Peyer's patch (tissue), 4 donors: ENCODE measurements at regions not wholly inside any gene's neighbourhood (a gene's known extent, or its start where the extent isn't known, plus 50 kb on each side); places are given as distances from the start of the nearest gene placed in this dataset.

Experiments used
- DNase-seq, 3 donors: peaks; one replicate each; pipeline ENCODE4 v3.0.0-alpha.2; 2017 to 2019
- H3K27ac ChIP-seq, 4 donors: fragments of 200-600 bp; sonication (generic); one replicate each; pipeline ENCODE4 v1.5.1; 2016 to 2019
- H3K27me3 ChIP-seq, 2 donors: fragments of 200-600 bp; sonication (generic); one replicate each; pipeline ENCODE4 v1.5.1; 2019
- H3K36me3 ChIP-seq, 3 donors: fragments of 200-600 bp; sonication (generic); one replicate each; pipeline ENCODE4 v1.5.1; 2016 to 2019
- H3K4me1 ChIP-seq, 4 donors: fragments of 200-600 bp; sonication (generic); one replicate each; pipeline ENCODE4 v1.5.1; 2016 to 2019
- H3K4me3 ChIP-seq, 4 donors: fragments of 200-600 bp; sonication (generic); 1 replicate in 3 of 4; 2 replicates in 1 of 4; pipeline ENCODE4 v1.5.1; 2016 to 2019; ENCODE audit warnings: mild to moderate bottlenecking in 1 of 4
- H3K9me3 ChIP-seq, 4 donors: fragments of 200-600 bp; sonication (generic); one replicate each; pipeline ENCODE4 v1.5.1; 2016 to 2019; ENCODE audit warnings: mild to moderate bottlenecking in 1 of 4
- CTCF ChIP-seq, 6 experiments: fragments of 450-650 bp in 4 of 6; fragments of 200-600 bp in 2 of 6; sonication (generic) in 1 of 6; IDR thresholded peaks; one replicate each; pipeline ENCODE4 v1.5.1; 2017 to 2019; ENCODE audit warnings: antibody characterized with exemption in 6 of 6, mild to moderate bottlenecking in 3 of 6, moderate library complexity in 1 of 6
- POLR2A ChIP-seq, 2 donors: fragments of 450-650 bp; IDR thresholded peaks; one replicate each; pipeline ENCODE4 v1.5.1; 2017; ENCODE audit warnings: antibody characterized with exemption in 2 of 2, mild to moderate bottlenecking in 2 of 2, moderate library complexity in 2 of 2

GRCh38 chr4:136113921-136114320, 1418.4 kb downstream of the PCDH18 start:
- no peaks in the 10 kb centered on the region for H3K27me3 ChIP-seq
- no peak for DNase-seq
- H3K36me3 ChIP-seq = no peaks in the 10 kb centered on the region
- H3K4me3 ChIP-seq = no peak overlapping the region
- no peaks in the 10 kb centered on the region for H3K4me1 ChIP-seq
- no peak overlapping the region for H3K27ac ChIP-seq
- TF ChIP-seq POLR2A (IDR thresholded peaks at IDR 0.05) = no peak
- TF ChIP-seq CTCF (IDR thresholded peaks at IDR 0.05) = no peak
- H3K9me3 ChIP-seq = no peaks in the 10 kb centered on the region

- no peaks in the 10 kb centered on the region for H3K4me1 ChIP-seq
- TF ChIP-seq POLR2A (IDR thresholded peaks at IDR 0.05) (no peak), CTCF (IDR thresholded peaks at IDR 0.05) (no peak)
These were observed 1420.2 kb downstream of the PCDH18 start for GRCh38 chr4:136112116-136112515.

GRCh38 chr4:136106753-136107152, 1425.5 kb downstream of the PCDH18 start:
- no peaks in the 10 kb centered on the region for H3K4me1 ChIP-seq
- no peak overlapping the region for H3K27ac ChIP-seq
- no peak for DNase-seq
- H3K36me3 ChIP-seq = no peaks in the 10 kb centered on the region
- H3K27me3 ChIP-seq = no peaks in the 10 kb centered on the region
- H3K4me3 ChIP-seq = no peak overlapping the region
- no peaks in the 10 kb centered on the region for H3K9me3 ChIP-seq
- TF ChIP-seq POLR2A (IDR thresholded peaks at IDR 0.05) (no peak), CTCF (IDR thresholded peaks at IDR 0.05) (no peak)

More at GRCh38 chr4:136112116-136112515, 1420.2 kb downstream of the PCDH18 start:
- no peak for DNase-seq
- H3K27ac ChIP-seq = no peak overlapping the region
- no peak overlapping the region for H3K4me3 ChIP-seq
- H3K9me3 ChIP-seq = no peaks in the 10 kb centered on the region
- H3K27me3 ChIP-seq = no peaks in the 10 kb centered on the region
- no peaks in the 10 kb centered on the region for H3K36me3 ChIP-seq

GRCh38 chr4:136103616-136104015, 1428.7 kb downstream of the PCDH18 start:
- DNase-seq = no peak
- TF ChIP-seq CTCF (IDR thresholded peaks at IDR 0.05) (no peak), POLR2A (IDR thresholded peaks at IDR 0.05) (no peak)
- Histone ChIP-seq H3K4me3 (no peak overlapping the region), H3K27ac (no peak overlapping the region), H3K9me3 (no peaks in the 10 kb centered on the region), H3K27me3 (no peaks in the 10 kb centered on the region), H3K4me1 (no peaks in the 10 kb centered on the region), H3K36me3 (no peaks in the 10 kb centered on the region)

GRCh38 chr4:136097676-136098075, 1434.6 kb downstream of the PCDH18 start:
- Histone ChIP-seq H3K27me3 (no peaks in the 10 kb centered on the region), H3K9me3 (no peaks in the 10 kb centered on the region), H3K4me3 (no peak overlapping the region), H3K4me1 (no peaks in the 10 kb centered on the region), H3K36me3 (no peaks in the 10 kb centered on the region), H3K27ac (no peak overlapping the region)
- DNase-seq = no peak
- TF ChIP-seq CTCF (IDR thresholded peaks at IDR 0.05) (no peak), POLR2A (IDR thresholded peaks at IDR 0.05) (no peak)

GRCh38 chr4:136088211-136088867, 1444.0 kb downstream of the PCDH18 start:
- no peaks in the 10 kb centered on the region for H3K36me3 ChIP-seq
- no peak for TF ChIP-seq POLR2A (IDR thresholded peaks at IDR 0.05)
- no peak for TF ChIP-seq CTCF (IDR thresholded peaks at IDR 0.05)
- H3K27me3 ChIP-seq = no peaks in the 10 kb centered on the region
- no peak overlapping the region for H3K27ac ChIP-seq
- no peaks in the 10 kb centered on the region for H3K9me3 ChIP-seq
- H3K4me1 ChIP-seq = no peaks in the 10 kb centered on the region
- no peak for DNase-seq
- no peak overlapping the region for H3K4me3 ChIP-seq
